Activated CD4-positive, alpha-beta T cell treated with anti-CD3 and anti-CD28 coated beads, Interleukin-2, amount 50 U/mL, for 16 hours (primary cell): ENCODE measurements at regions not wholly inside any gene's neighbourhood (a gene's known extent, or its start where the extent isn't known, plus 50 kb on each side); places are given as distances from the start of the nearest gene placed in this dataset.
"Not testable (repeated sequence)": the region's sequence is repeated elsewhere in the genome, so short reads cannot be mapped to it uniquely, and the experiment has no call there.

ENCODE experiments used
- DNase-seq: peaks from one replicate; pipeline ENCODE4 v3.0.0-alpha.2; 2020

DNA sequence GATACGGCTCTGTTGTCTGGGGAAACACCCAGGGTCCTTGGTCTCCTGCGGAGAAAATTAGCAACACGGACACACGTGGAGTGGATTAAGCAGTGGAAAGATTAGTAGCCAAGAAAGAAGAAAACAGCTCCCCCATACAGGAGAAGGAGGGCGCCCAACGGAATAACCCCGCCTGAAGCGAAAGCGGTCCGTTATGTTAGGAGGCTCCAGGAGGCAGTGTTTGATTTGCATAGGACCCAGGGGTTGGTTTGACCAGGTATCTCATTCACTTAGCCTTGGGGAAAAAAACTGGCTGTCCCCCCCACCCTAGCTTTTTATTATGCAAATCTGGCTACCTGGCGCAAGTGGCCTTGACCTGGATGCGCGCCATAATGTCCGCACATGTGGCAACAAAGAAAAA lies 170.1 kb upstream of the KYNU start:
- DNase-seq: no peak

DNA sequence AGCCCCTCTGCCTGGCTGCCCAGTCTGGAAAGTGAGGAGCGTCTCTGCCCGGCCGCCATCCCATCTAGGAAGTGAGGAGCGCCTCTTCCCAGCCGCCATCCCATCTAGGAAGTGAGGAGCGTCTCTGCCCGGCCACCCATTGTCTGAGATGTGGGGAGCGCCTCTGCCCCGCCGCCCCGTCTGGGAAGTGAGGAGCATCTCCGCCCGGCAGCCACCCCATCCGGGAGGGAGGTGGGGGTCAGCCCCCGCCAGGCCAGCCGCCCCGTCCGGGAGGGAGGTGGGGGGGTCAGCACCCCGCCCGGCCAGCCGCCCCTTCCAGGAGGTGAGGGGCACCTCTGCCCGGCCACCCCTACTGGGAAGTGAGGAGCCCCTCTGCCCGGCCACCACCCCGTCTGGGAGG lies 175.1 kb upstream of the KYNU start:
- DNase-seq: not testable (repeated sequence)

DNA sequence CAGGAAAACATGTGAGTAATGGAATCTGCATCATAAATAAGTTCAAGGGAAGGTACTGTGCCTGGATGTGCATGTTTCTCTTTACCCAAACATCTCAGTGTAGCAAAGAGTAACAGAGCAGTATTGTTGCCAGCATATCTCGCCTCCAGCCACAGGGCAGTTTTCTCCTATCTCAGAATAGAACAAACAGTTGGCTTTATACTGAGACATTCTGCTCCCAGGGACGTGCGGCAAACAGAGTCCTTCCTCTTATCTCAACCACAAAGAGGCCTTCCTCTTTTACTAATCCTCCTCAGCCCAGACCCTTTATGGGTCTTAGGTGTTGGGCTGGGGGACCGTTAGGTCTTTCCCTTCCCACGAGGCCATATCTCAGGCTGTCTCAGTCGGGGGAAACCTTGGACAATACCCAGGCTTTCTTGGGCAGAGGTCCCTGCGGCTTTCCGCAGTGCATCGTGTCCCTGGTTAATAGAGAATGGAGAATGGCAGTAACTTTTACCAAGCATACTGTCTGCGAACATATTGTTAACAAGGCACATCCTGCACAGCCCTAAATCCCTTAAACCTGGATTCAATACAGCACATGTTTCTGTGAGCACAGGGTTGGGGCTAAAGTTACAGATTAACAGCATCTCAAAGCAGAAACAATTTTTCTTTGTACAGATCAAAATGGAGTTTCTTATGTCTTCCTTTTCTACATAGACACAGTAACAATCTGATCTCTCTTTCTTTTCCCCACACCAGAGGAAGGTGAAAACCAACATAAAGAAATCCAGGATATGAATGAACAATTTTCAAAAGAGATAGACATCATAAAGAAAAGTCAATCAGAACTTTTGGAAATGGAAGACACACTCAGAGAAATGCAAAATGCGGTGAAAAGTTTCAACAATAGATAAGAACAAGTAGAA lies 181.9 kb upstream of the KYNU start:
- DNase-seq: not testable (repeated sequence)

DNA sequence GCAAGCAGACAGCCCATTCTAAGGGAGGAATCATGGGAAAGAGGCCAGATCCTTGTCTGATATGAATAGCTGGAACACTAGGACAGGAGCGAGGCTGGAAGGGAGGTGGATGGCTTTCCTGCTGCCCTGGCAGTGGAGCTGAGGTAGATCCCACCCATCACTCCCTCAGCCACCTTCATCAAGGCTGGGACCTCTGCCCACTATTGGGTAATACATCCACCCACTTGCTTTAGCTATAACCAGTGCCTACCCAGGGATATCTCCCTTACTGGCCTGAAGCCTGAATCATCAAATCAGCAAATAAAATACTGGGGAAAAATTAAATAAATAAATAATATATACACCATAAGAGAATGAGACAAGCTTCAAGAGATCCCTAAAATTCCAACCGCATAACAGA lies 183.2 kb upstream of the KYNU start:
- no peak for DNase-seq

DNA sequence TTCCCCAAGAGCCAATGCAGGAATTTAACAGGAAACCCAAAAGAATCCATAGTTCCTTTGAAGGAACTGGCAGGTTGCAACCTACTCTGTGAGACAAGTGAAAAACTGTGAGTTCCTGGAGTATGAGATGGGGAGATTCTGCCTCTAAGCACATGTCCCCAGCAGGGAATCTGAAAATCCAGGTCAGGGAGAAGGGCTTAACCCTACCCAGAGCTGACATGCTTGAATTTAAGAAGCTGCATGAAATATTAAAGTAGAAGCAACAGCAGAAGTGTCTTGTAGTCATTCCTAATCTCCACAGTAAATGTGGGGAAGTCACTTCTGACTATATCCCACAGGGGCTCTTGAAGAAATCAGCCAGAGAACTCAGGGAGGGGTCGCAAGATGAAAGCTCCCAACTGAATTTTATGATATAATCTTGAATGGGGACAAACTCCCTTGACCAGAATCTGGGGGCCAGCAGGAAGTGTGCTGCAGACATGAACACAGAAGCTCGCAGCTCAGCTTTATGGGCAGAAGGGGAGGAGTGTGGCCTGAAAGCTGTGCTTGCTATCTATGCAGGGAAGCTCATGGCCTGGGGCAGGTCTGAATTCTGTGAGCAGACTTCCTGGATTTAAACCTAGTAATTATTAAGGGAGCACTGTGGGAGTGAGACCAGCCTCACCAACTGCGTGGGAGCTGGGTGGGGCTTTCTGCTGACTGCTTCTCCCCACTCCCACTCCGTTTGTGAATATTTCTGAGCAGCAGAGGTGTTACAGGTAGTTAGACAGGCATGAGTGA lies 184.1 kb upstream of the KYNU start:
- no peak for DNase-seq

DNA sequence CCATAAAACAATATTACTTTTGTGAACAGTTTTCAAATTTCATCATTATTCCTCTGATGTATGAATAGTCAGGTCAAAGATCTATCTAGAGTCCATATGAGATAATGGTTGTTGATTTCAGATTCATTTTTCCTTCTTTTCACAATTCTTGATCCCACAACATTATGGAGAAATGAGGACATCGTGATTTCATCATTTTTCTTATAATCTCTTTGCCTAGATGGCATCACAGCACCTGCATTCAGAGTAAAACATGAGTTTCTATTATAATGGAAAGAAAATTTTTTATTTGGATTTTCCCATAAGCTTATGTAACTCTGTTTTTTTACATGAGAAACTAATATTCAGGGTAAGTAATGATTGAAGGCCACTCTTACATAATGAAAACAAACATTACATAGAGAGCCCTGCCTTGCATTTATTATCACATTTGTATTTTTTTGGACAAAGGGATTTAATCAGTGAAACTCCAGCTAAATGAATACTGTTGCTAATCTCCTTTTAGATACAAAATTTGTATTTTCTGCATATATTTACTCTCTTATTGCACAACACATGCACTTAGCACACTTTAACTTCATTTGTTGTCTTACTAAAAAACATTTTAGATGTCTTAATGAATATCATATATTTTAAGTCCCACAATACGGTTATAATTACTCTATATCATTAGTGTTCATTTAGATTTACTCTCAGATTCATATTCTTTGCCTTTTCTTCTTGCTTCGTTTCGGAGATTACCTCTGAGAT lies 188.4 kb upstream of the KYNU start:
- no peak for DNase-seq

DNA sequence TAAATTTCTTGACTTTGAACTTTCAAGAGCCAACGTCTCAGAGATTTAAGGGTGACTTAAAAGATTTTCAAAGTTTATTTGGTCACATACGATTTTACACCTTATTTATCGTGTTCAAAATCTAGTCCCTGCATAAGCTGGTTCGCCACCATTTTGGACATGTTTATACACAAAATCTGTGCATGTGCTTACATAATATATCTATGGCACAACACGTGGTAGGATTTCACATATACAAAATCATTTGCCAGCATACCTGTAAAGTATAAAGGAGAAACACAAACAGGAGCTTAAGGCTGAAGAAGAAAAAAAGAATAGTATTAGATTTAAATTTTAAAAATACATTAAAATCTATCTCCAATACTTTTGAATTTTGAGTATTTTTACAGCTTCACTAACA lies 190.0 kb upstream of the KYNU start:
- DNase-seq: no peak

DNA sequence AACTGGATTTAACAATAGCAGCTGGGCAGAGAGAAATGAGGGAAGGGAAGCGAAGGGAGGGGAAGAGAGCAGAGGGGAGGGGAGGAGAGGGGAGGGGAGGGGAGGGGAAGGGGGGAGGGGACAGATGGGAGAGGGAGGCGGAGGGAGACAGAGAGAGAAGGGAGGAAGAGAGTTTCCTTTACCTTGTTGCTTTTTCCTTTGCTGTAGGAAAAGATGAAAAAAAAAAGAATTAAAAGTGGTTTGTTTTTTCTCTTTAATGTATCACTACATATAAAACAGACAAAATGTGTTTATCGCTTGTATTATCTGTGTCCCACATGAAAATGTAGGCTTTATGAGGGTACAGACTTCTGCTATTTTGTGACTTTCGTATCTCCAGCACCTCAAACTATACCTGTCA lies 190.4 kb upstream of the KYNU start:
- no peak for DNase-seq

DNA sequence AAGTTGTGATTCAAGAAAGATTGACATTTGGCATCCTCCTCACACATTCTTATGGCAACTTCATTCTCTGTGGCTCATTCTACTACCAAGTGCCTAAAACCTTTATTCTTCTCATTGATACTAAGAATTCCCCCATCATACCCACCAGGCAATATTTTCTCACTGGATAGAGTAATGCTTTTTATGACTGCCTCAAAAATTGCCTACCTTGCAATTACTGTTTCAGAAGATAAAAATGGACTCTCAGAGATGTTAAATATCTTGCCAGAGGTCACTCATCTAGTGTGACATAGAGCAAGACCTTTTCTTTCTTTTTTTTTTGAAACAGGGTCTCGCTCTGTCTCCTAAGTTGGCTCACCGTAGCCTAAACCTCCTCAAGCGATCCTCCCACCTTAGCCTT lies 192.8 kb upstream of the KYNU start:
- no peak for DNase-seq

DNA sequence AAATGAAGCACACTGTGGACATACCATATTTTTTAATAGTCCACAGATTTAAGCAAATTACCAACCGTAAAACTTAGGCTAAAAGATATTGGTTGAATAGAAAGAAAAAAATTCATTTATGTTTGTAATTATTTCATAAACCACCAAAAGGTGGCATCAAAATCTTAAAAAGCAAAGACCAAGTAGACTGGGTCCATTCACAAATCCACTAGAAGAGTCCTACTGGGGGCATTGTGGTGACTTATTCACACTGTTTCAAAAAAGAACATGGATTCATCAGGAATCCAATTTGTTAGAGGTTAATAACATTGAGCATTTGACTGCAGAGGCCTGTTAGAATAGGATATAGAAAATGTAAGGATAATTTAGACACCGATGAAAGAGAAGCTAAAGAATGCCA lies 194.9 kb upstream of the KYNU start:
- DNase-seq: no peak

DNA sequence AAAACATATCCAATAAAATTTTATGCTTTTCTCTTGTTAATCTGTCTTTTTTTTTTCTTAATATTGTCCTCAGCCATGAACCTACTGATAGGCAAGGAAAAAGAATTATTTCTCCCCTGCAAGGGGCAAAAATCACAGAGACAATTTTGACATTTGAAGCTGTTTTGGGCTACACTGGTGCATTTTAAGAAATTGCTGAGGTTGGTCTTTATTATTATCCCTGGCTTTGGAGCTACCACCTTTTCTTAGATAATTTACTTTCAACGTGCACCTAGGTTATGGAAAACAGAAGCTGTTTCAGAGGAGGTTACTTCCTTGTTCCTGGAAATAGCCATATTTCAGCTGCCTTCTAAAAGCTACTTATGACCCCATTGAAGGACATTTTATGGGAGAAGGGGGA lies 195.5 kb upstream of the KYNU start:
- no peak for DNase-seq

DNA sequence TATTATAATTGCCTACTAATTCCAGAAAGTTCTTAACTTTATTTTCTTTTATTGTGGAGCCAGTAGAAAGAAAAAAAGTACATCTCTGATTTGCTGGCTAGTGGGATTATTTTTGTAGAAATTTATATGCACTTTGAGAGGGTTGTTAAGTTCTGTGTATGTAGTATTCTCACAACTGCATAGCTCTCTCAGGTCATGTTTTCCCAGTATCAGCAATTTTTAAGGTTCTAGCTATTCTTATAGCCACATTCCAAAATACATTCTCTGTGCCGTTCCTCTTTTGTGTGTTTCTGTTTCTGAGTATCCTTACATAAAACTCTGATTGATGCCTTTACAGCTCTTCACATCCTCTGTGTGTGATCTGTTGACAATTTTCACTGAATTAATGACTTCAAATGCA lies 199.3 kb upstream of the KYNU start:
- DNase-seq: no peak

DNA sequence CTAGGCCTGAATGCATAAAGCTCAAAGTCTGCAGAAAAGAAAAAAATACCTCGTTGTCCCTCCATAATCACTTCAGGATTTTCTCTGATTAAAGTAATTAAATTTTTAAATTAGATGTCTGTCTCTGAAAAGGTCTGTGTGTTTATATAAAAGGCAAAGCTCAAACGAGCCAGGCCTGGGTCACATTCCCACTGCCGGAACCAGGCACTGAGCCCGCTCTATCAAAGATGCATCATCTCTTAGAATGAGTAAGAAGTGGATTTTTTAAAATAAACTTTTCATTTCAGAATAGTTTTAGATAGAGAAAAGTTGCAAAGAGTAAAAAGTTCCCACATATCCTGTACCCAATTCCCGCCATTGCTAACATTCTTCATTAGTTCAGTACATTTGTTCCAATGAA lies 202.1 kb upstream of the KYNU start:
- DNase-seq: no peak

DNA sequence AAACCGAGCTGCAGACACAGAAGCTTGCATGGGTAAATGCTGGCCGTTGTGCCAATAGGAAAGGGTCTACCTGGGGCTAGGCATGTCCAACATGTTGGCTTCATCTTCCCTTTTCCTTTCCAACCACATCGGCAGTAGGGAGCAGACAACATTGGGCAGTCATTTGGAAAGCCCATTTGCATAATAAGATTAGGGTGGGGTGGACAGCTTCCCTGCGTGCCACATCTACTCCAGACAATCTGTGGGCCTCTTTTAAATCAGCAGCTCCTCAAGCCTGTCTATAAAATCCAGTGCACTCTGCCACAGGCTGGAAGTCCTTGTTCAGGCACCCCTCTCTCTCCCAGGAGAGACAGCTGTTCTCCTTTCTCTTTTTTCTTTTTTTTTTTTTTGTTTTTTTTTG lies 203.6 kb upstream of the KYNU start:
- DNase-seq: no peak

DNA sequence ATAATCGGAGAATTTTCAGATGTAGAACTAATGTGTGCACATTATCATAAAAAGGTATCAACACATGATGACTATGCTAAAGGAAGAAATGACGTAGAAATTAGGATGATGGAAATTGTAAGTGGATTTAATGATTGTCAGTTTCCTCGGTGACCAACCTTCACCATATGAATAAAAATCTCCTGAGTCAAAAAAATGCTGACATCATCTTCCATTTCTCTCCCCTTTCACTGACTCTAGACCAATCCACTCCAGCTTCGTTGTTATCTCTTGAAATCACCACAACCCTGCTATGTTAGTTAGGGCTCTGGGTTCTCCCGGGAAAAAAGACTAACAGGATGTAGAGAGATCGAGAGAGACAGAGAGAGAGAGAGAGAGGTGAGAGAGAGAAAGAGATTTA lies 204.8 kb upstream of the KYNU start:
- DNase-seq: no peak

DNA sequence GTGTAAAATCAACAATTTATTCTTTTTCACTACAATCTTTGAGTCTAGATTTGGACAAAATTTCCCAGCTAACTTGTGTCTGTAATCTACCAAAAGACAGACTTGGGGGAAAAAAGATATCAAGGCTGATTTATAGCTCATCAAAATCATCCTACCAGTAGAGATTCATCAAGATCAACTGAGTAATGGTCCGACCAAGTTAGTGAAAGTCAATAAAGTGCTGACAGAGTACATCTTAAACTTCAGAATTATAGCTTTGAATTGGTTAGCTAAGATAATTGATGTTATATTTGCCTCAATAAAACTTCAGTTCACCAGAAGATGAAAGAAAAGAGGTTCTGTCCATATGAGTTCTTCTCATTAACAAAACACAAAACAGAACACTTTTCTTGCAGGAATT lies 207.1 kb upstream of the KYNU start:
- DNase-seq: no peak

DNA sequence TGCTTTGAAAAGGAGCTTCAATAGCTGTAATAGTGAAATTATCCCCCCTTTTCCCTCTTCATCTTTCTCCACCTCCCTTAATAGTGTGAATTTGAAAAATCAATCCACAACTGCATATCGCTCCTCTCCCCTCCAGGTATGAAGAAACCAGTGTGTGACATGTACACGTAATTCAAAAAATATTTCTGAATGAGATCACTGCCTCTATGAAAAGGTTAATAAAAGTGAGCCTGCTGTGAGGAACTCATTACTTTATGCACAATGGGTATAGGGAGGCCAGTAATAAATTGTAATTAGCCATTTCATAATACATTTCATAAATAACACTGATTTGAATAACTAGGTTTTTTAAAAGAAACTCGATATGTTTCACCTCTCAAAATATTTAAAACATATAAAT lies 209.0 kb upstream of the KYNU start:
- no peak for DNase-seq

DNA sequence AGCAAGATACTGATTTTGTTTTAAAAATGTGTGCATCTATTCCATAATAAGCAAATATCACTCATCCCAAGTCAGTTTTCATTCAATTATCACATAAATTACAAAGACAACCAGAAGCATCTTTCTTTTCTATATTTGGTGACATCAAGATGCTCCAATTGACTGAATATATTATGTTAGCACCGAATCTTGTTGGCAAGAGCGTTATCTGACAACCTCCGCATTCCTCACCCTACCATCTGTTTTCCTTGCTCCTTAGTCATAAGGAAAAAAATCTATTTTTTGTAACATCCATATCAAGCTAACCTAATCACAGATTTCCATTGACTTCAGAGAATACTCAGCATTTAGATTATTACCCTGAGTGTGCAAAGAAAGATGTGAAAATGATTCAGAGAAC lies 212.2 kb upstream of the KYNU start:
- no peak for DNase-seq

DNA sequence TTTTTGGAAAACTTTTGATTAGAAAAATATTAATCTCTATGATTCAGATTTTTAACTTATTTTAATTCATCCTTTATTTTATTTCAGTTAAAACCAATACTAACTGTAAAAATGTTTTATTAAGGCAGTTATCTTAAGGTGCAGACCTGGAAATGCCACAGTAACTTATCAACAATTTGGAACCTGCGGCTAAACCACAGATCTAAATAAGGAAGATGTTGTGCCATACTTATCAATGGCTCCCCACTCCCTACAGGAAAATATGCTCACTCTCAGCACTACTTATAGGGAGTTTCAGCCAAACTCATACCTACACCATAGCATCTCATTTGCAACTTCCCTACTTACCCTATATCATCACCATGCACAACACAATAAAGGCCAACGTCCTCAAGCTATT lies 226.9 kb upstream of the KYNU start:
- no peak for DNase-seq

DNA sequence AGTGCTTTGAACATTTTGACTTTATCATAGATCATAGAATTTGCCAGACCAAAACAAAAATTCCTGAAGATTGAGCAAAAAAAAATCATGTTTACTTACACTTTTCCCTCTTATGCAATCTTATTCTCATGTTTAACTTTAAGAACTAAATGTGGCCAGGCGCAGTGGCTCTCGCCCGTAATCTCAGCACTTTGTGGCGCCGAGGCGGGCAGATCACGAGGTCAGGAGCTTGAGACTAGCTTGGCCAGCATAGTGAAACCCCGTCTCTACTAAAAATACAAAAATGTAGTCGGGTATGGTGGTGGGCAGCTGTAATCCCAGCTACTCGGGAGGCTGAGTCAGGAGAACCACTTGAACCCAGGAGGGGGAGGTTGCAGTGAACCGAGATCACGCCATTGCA lies 227.9 kb upstream of the KYNU start:
- DNase-seq: no peak

DNA sequence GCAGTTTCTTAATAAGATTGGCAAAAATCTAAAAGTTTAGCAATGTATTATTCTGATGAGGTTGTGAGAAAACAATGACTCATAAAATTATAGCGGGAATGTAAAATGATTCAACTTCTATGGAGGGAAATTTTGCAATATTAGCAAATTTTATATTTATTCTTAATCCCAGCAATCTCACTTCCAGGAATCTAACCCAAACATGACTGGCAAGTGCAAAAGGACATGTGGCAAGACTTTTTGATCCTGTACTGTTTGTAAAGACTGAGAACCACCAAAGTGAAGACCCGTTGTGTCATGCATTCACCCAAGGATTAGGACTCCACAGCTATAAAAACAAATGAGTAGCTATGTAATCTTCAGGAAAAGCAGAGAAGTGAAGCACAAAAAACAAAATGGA lies 234.8 kb upstream of the KYNU start:
- no peak for DNase-seq

DNA sequence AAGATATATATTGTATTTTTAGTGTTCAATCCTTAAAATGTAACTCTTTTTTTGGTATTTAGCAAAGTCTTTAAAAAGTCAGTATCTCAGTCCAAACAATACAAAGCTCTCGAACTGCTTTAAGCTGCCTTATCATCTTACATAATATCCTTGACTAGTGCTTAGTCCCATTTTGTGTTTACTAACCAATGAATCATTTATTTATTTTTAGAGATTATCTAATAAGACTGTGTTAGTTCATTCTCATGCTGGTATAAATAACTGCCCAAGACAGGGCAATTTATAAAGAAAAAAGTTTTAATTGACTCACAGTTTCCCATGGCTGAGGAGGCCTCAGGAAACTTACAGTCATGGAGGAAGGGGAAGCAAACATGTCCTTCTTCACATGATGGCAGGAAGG lies 248.3 kb upstream of the KYNU start:
- DNase-seq: no peak

DNA sequence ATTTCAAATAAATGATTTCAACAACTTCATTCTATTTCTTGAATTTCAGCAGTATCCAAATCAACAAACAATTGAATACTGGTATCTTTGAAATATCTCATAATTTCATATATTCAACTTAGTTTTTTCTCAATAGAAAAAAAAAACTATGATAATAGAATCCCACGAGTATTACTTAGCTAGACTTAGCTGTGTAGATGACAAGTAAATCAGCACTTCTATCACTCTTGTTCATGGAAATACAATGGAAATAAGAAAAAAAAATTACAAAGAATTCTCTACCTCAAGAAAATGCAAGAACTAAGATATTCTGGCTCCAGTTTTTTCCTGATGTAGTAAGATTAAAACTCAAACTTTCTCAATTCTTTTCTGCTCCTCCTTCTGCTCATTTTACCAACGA lies 256.2 kb upstream of the KYNU start:
- no peak for DNase-seq

DNA sequence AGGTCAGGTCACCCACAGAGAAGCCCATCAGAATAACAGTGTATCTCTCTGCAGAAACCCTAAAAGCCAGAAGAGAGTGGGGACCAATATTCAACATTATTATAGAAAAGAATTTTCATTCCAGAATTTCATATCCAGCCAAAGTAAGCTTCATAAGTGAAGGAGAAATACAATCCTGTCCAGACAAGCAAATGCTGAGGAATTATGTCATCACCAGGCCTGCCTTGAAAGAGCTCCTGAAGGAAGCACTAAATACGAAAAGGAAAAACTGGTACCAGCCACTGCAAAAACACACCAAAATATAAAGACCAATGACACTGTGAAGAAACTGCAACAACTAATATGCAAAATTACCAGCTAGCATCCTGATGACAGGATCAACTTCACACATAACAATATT lies 260.0 kb upstream of the KYNU start:
- no peak for DNase-seq
